K562 (cell line): ENCODE measurements at regions not wholly inside any gene's neighbourhood (a gene's known extent, or its start where the extent isn't known, plus 50 kb on each side); places are given as distances from the start of the nearest gene placed in this dataset.
"Not testable (repeated sequence)": the region's sequence is repeated elsewhere in the genome, so short reads cannot be mapped to it uniquely, and the experiment has no call there.

Source experiments
- ATAC-seq: fragments of 200-7000 bp; cut with Tn5 transposase; 3 replicates; pipeline ENCODE4 v1.9.1; 2020; ENCODE audit warnings: moderate library complexity
- BruUV-seq: library from RNA; stranded (reverse); fragments of 400-500 nt; replicated peaks from 2 replicates; lab custom pipeline; 2021; lab: Mats Ljungman, UMichigan
- CTCF ChIA-PET: fragments of 300-600 bp; formaldehyde crosslinking; extraction: SDS; loops from one replicate; lab custom pipeline; 2021; ENCODE audit warnings: low intra/inter-chr PET ratio; lab: Yijun Ruan, JAX
- POLR2A ChIA-PET: fragments of 300-600, 350-650 bp; sonication (Branson Sonifier 250); formaldehyde crosslinking; extraction: SDS; loops from one replicate; lab custom pipeline; 2021; ENCODE audit warnings: antibody characterized with exemption, inconsistent platforms; lab: Yijun Ruan, JAX
- DNase-seq, 4 experiments: peaks; one replicate each; pipeline versions ENCODE4 v3.0.0 to v3.0.0-alpha.2; 2011 to 2018; ENCODE audit warnings: low spot score in 3 of 4, mixed read lengths in 3 of 4; ENCODE audit errors: extremely low read depth in 1 of 4
- FAIRE-seq: peaks from 2 replicates; lab custom pipeline; 2011; peaks lifted over from hg19 to GRCh38; lab: Jason Lieb, UNC
- H2AFZ ChIP-seq: 2 replicates; pipeline ENCODE4 v1.6.0; 2011; ENCODE audit warnings: low read depth, low read length, control low read depth, inconsistent platforms
- H3K27ac ChIP-seq: fragments of 200-600 bp; 3 replicates; pipeline ENCODE4 v1.8.0; 2011; ENCODE audit warnings: low read depth, mild to moderate bottlenecking, control low read depth, inconsistent platforms, low read length, moderate library complexity, mixed read lengths; ENCODE audit errors: extremely low read depth
- H3K27me3 ChIP-seq, 2 experiments: fragments of 300-600 bp in 1 of 2; 2 replicates in 1 of 2; 3 replicates in 1 of 2; pipeline versions ENCODE4 v1.6.0 to v1.8.0; 2011; ENCODE audit warnings: inconsistent platforms in 2 of 2, low read length in 2 of 2, mild to moderate bottlenecking in 1 of 2, mixed read lengths in 1 of 2, moderate library complexity in 1 of 2; ENCODE audit not compliant: control insufficient read depth in 2 of 2, insufficient read depth in 2 of 2
- H3K36me3 ChIP-seq: fragments of 300-600 bp; 3 replicates; pipeline ENCODE4 v1.8.0; 2011; ENCODE audit warnings: mild to moderate bottlenecking, low read length, inconsistent platforms; ENCODE audit not compliant: control insufficient read depth, insufficient read depth
- H3K4me1 ChIP-seq, 2 experiments: fragments of 200-600 bp in 1 of 2; replicated peaks in 1 of 2; 2 replicates in 1 of 2; 3 replicates in 1 of 2; pipeline versions ENCODE4 v1.5.1 to v1.8.0; 2011; ENCODE audit warnings: inconsistent platforms in 2 of 2, low read length in 2 of 2, mild to moderate bottlenecking in 1 of 2, mixed read lengths in 1 of 2, moderate library complexity in 1 of 2; ENCODE audit not compliant: control insufficient read depth in 2 of 2, insufficient read depth in 2 of 2
- H3K4me2 ChIP-seq: 2 replicates; pipeline ENCODE4 v1.6.1; 2011; ENCODE audit warnings: low read length, control low read depth, inconsistent platforms, mixed read lengths; ENCODE audit not compliant: insufficient read depth
- H3K4me3 ChIP-seq: fragments of 200-600 bp; sonication (generic), shearing (Covaris generic); 2 replicates; pipeline ENCODE4 v1.5.1; 2016; ENCODE audit warnings: control low read depth, inconsistent platforms
- H3K79me2 ChIP-seq: fragments of 200-600 bp; 3 replicates; pipeline ENCODE4 v1.8.0; 2011; ENCODE audit warnings: low read length, inconsistent platforms; ENCODE audit not compliant: control insufficient read depth, insufficient read depth
- H3K9ac ChIP-seq, 2 experiments: 2 replicates each; pipeline versions ENCODE4 v1.6.0 to v1.6.1; 2011; ENCODE audit warnings: low read depth in 2 of 2, low read length in 2 of 2, control low read depth in 1 of 2, inconsistent platforms in 1 of 2, mild to moderate bottlenecking in 1 of 2, mixed read lengths in 1 of 2; ENCODE audit not compliant: insufficient read depth in 1 of 2
- H3K9me1 ChIP-seq: one replicate; pipeline ENCODE4 v1.6.0; 2011; ENCODE audit warnings: inconsistent platforms, mild to moderate bottlenecking, low read length, moderate library complexity; ENCODE audit not compliant: control insufficient read depth, insufficient read depth
- H3K9me3 ChIP-seq: replicated peaks from 2 replicates; pipeline ENCODE4 v1.5.1; 2011; ENCODE audit warnings: low read depth, low read length, inconsistent platforms; ENCODE audit not compliant: control insufficient read depth, insufficient read depth
- H4K20me1 ChIP-seq: replicated peaks from 2 replicates; pipeline ENCODE4 v1.6.1; 2011; ENCODE audit warnings: low read length, inconsistent platforms, mixed read lengths; ENCODE audit not compliant: control insufficient read depth, insufficient read depth
- WGBS: fragments of 100-300 bp; shearing (Covaris generic); methylation state at CpG from one replicate; pipeline ENCODE4 v1.1.6; 2016; ENCODE audit warnings: low coverage, mixed read lengths; ENCODE audit not compliant: insufficient coverage; ENCODE audit errors: missing lambda C conversion rate; 5-methylcytosine and 5-hydroxymethylcytosine counted together
- in situ Hi-C: fragments of 300-500 bp; cut with MboI; formaldehyde crosslinking; loops from 4 replicates; pipeline ENCODE4 v1.15.0; 2018; ENCODE audit warnings: inconsistent platforms, mixed read lengths
- intact Hi-C: fragments of 100-400 bp; cut with micrococcal nuclease; formaldehyde crosslinking; loops from 2 replicates; pipeline ENCODE4 v1.14.2; 2022

DNA sequence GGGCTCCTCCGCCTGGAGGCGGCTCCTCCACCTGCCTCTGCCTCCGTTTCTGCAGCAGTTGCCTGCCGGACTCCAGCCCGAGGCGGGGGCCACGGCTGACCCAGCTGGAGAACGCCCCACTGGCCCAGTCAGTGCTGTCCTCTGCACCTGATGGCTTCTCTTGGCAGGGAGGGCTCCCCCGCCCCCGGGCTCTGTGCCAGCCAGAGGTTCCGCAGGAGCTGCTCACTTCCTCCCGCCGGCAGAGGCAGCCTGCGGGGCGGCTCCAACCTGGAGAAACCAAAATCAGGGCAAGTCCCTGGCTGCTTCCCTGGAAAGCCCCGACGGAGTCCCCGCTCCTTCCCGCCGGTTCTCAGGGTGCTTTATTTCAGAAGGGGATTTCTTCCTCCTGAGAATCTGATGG lies 5432.6 kb upstream of the TPTE start:
- H3K27me3 ChIP-seq, H3K9me3 ChIP-seq, H3K79me2 ChIP-seq, H3K9ac ChIP-seq, H3K4me1 ChIP-seq, POLR2A ChIA-PET, H4K20me1 ChIP-seq, H3K36me3 ChIP-seq, CTCF ChIA-PET, H3K9me1 ChIP-seq, H2AFZ ChIP-seq, DNase-seq, H3K27ac ChIP-seq, H3K4me2 ChIP-seq, intact Hi-C loops, H3K4me3 ChIP-seq, BruUV-seq, in situ Hi-C loops, FAIRE-seq: not testable (repeated sequence)
- ATAC-seq, result peak; percentile 33; the same call in 1 of the 3 replicates
- no CpG with 5 or more reads among the region's 20 CpGs for WGBS

DNA sequence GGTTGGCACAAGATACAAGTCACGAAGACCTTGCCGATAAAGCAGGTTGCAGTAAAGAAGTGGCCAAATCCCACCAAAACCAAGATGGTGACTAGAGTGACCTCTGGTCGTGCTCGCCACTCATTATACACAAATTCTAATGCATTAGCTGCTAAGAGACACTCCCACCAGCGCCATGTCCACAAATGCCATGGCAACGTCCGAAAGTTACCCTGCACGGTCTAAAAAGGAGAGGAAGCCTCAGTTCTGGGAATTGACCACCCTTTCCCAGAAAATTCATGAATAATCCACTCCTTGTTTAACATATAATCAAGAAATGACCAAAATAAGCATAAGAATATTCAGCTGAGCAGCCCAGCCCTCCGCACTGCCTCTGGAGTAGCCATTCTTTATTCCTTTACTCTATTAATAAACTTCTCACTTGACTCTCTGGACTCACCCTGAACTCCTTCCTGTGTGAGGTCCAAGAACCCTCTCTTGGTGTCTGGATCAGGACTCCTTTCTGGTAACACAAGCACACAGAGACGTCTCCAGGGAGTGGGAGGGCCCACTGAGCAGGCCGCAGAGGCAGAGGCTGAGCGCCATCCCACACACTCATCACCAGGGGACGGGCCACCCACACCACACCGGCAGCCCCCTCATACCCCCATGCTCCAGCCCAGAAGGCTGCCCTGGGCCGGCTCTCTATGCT lies 5431.8 kb upstream of the TPTE start:
- H3K4me3 ChIP-seq, H2AFZ ChIP-seq, H3K79me2 ChIP-seq, POLR2A ChIA-PET, intact Hi-C loops, H3K9ac ChIP-seq, H3K36me3 ChIP-seq, in situ Hi-C loops, H3K27me3 ChIP-seq, H3K9me1 ChIP-seq, FAIRE-seq, CTCF ChIA-PET, H4K20me1 ChIP-seq, BruUV-seq, H3K4me2 ChIP-seq, DNase-seq, H3K27ac ChIP-seq, H3K9me3 ChIP-seq, H3K4me1 ChIP-seq: not testable (repeated sequence)
- 4% methylated on average over 2 of the region's 15 CpGs for WGBS
- peak; percentile 49 for ATAC-seq

DNA sequence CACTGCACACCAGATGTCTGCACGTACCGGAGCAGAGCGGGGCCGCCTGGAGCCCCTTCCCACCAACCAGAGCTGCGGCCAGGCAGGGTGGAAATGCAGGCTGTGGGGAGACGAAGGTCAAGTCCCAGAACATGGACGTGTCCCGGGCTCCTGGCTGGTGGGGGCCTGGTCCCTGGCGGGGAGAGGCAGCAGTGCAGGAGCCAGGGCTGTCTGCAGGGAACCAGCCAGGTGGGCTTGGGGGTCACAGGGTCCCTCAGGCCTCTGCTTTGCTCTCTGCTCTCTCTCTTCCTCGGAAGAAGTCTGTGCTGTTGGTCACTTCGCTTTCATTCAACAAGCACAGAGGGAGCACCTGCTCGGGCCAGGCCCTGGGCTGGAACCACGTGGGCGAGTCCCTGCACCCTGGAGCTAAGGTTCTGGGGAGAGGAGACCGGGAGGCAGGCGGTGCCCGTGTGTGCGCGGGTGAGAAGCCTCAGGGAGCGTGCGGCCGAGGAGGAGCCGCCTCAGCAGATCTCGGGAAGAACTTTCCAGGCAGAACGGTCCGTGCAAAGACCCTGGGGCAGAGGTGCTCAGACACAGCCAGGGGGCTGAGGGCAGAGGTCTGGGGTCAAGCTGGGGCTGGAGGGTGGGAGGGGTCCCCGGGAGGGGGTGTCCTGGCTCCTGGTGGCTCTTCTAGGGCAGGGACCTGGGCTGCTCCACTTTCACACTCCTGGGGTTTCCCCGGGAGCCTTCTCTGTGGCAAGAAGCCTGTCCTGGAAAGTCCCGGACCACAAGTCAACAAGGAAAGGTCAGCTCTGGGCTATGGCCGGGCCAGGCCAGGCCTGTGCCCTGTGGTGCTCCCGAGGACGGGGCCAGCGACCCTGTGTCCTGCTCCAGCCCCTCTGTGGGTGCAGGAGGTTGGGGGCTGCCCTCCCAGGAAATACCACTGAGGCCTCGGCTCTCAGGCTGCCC lies 5431.0 kb upstream of the TPTE start:
- intact Hi-C loops, POLR2A ChIA-PET, CTCF ChIA-PET, DNase-seq, BruUV-seq, H3K9ac ChIP-seq, H3K4me3 ChIP-seq, H2AFZ ChIP-seq, H3K27ac ChIP-seq, H4K20me1 ChIP-seq, H3K4me2 ChIP-seq, H3K36me3 ChIP-seq, H3K27me3 ChIP-seq, H3K4me1 ChIP-seq, H3K79me2 ChIP-seq, FAIRE-seq, in situ Hi-C loops, H3K9me3 ChIP-seq, H3K9me1 ChIP-seq: not testable (repeated sequence)
- peak; percentile 62 for ATAC-seq
- 22% methylated on average over 17 of the region's 34 CpGs for WGBS
